K562 (cell line): ENCODE measurements at regions not wholly inside any gene's neighbourhood (a gene's known extent, or its start where the extent isn't known, plus 50 kb on each side); places are given as distances from the start of the nearest gene placed in this dataset.

Experiments used
- ATAC-seq: fragments of 200-7000 bp; cut with Tn5 transposase; 3 replicates; pipeline ENCODE4 v1.9.1; 2020; ENCODE audit warnings: moderate library complexity
- BruUV-seq: library from RNA; stranded (reverse); fragments of 400-500 nt; replicated peaks from 2 replicates; lab custom pipeline; 2021; lab: Mats Ljungman, UMichigan
- CTCF ChIA-PET: fragments of 300-600 bp; formaldehyde crosslinking; extraction: SDS; loops from one replicate; lab custom pipeline; 2021; ENCODE audit warnings: low intra/inter-chr PET ratio; lab: Yijun Ruan, JAX
- POLR2A ChIA-PET: fragments of 300-600, 350-650 bp; sonication (Branson Sonifier 250); formaldehyde crosslinking; extraction: SDS; loops from one replicate; lab custom pipeline; 2021; ENCODE audit warnings: antibody characterized with exemption, inconsistent platforms; lab: Yijun Ruan, JAX
- DNase-seq, 4 experiments: peaks; one replicate each; pipeline versions ENCODE4 v3.0.0 to v3.0.0-alpha.2; 2011 to 2018; ENCODE audit warnings: low spot score in 3 of 4, mixed read lengths in 3 of 4; ENCODE audit errors: extremely low read depth in 1 of 4
- FAIRE-seq: peaks from 2 replicates; lab custom pipeline; 2011; peaks lifted over from hg19 to GRCh38; lab: Jason Lieb, UNC
- H2AFZ ChIP-seq: 2 replicates; pipeline ENCODE4 v1.6.0; 2011; ENCODE audit warnings: low read depth, low read length, control low read depth, inconsistent platforms
- H3K27ac ChIP-seq: fragments of 200-600 bp; 3 replicates; pipeline ENCODE4 v1.8.0; 2011; ENCODE audit warnings: low read depth, mild to moderate bottlenecking, control low read depth, inconsistent platforms, low read length, moderate library complexity, mixed read lengths; ENCODE audit errors: extremely low read depth
- H3K27me3 ChIP-seq, 2 experiments: fragments of 300-600 bp in 1 of 2; 2 replicates in 1 of 2; 3 replicates in 1 of 2; pipeline versions ENCODE4 v1.6.0 to v1.8.0; 2011; ENCODE audit warnings: inconsistent platforms in 2 of 2, low read length in 2 of 2, mild to moderate bottlenecking in 1 of 2, mixed read lengths in 1 of 2, moderate library complexity in 1 of 2; ENCODE audit not compliant: control insufficient read depth in 2 of 2, insufficient read depth in 2 of 2
- H3K36me3 ChIP-seq: fragments of 300-600 bp; 3 replicates; pipeline ENCODE4 v1.8.0; 2011; ENCODE audit warnings: mild to moderate bottlenecking, low read length, inconsistent platforms; ENCODE audit not compliant: control insufficient read depth, insufficient read depth
- H3K4me1 ChIP-seq, 2 experiments: fragments of 200-600 bp in 1 of 2; replicated peaks in 1 of 2; 2 replicates in 1 of 2; 3 replicates in 1 of 2; pipeline versions ENCODE4 v1.5.1 to v1.8.0; 2011; ENCODE audit warnings: inconsistent platforms in 2 of 2, low read length in 2 of 2, mild to moderate bottlenecking in 1 of 2, mixed read lengths in 1 of 2, moderate library complexity in 1 of 2; ENCODE audit not compliant: control insufficient read depth in 2 of 2, insufficient read depth in 2 of 2
- H3K4me2 ChIP-seq: 2 replicates; pipeline ENCODE4 v1.6.1; 2011; ENCODE audit warnings: low read length, control low read depth, inconsistent platforms, mixed read lengths; ENCODE audit not compliant: insufficient read depth
- H3K4me3 ChIP-seq: fragments of 200-600 bp; sonication (generic), shearing (Covaris generic); 2 replicates; pipeline ENCODE4 v1.5.1; 2016; ENCODE audit warnings: control low read depth, inconsistent platforms
- H3K79me2 ChIP-seq: fragments of 200-600 bp; 3 replicates; pipeline ENCODE4 v1.8.0; 2011; ENCODE audit warnings: low read length, inconsistent platforms; ENCODE audit not compliant: control insufficient read depth, insufficient read depth
- H3K9ac ChIP-seq, 2 experiments: 2 replicates each; pipeline versions ENCODE4 v1.6.0 to v1.6.1; 2011; ENCODE audit warnings: low read depth in 2 of 2, low read length in 2 of 2, control low read depth in 1 of 2, inconsistent platforms in 1 of 2, mild to moderate bottlenecking in 1 of 2, mixed read lengths in 1 of 2; ENCODE audit not compliant: insufficient read depth in 1 of 2
- H3K9me1 ChIP-seq: one replicate; pipeline ENCODE4 v1.6.0; 2011; ENCODE audit warnings: inconsistent platforms, mild to moderate bottlenecking, low read length, moderate library complexity; ENCODE audit not compliant: control insufficient read depth, insufficient read depth
- H3K9me3 ChIP-seq: replicated peaks from 2 replicates; pipeline ENCODE4 v1.5.1; 2011; ENCODE audit warnings: low read depth, low read length, inconsistent platforms; ENCODE audit not compliant: control insufficient read depth, insufficient read depth
- H4K20me1 ChIP-seq: replicated peaks from 2 replicates; pipeline ENCODE4 v1.6.1; 2011; ENCODE audit warnings: low read length, inconsistent platforms, mixed read lengths; ENCODE audit not compliant: control insufficient read depth, insufficient read depth
- ADNP ChIP-seq: fragments of 200-800 bp; sonication (Bioruptor generic); IDR thresholded peaks from 2 replicates; pipeline ENCODE4 v1.6.1; 2016; ENCODE audit warnings: missing genetic modification characterization, missing compliant biosample characterization
- CBX3 ChIP-seq, 2 experiments: IDR thresholded peaks; 1 replicate in 1 of 2; 2 replicates in 1 of 2; pipeline ENCODE4 v1.6.1; 2012; ENCODE audit warnings: inconsistent platforms in 2 of 2, low read length in 2 of 2, borderline replicate concordance in 1 of 2, control low read depth in 1 of 2
- ELF2 ChIP-seq: fragments of 250-450 bp; sonication (Bioruptor Pico); IDR thresholded peaks from 2 replicates; pipeline ENCODE4 v1.5.0; 2021; ENCODE audit warnings: mild to moderate bottlenecking
- HIVEP1 ChIP-seq: fragments of 250-450 bp; sonication (Bioruptor Pico); IDR thresholded peaks from 2 replicates; pipeline ENCODE4 v1.4.0; 2020; ENCODE audit warnings: mild to moderate bottlenecking
- HMG20B ChIP-seq: fragments of 250-450 bp; sonication (Bioruptor Pico); IDR thresholded peaks from 2 replicates; pipeline ENCODE4 v1.5.0; 2021; ENCODE audit warnings: mild to moderate bottlenecking
- HMGN3 ChIP-seq: IDR thresholded peaks from 2 replicates; pipeline ENCODE4 v1.6.1; 2011; ENCODE audit warnings: borderline replicate concordance, low read depth, mild to moderate bottlenecking, mixed read lengths, low read length; ENCODE audit not compliant: insufficient read length; ENCODE audit errors: extremely low read depth
- POLR3A ChIP-seq: IDR thresholded peaks from 2 replicates; pipeline ENCODE4 v1.6.1; 2011; ENCODE audit warnings: borderline replicate concordance, mild to moderate bottlenecking, moderate library complexity; ENCODE audit not compliant: insufficient read length, insufficient read depth; ENCODE audit errors: extremely low read depth
- POU5F1 ChIP-seq: fragments of 150-350 bp; IDR thresholded peaks from 2 replicates; pipeline ENCODE4 v1.6.1; 2014; ENCODE audit warnings: borderline replicate concordance, low read length, low read depth, mild to moderate bottlenecking; ENCODE audit not compliant: partially characterized antibody
- SNRNP70 ChIP-seq: fragments of 200-400 bp; formaldehyde crosslinking; optimal IDR thresholded peaks from 2 replicates; pipeline ENCODE3; 2017; ENCODE audit warnings: low read depth, low read length
- SREBF1 ChIP-seq: fragments of 150-350 bp; IDR thresholded peaks from 2 replicates; pipeline ENCODE4 v1.6.1; 2014; ENCODE audit warnings: antibody characterized with exemption, low read depth, low read length, borderline replicate concordance
- THAP7 ChIP-seq: fragments of 250-450 bp; sonication (Bioruptor Pico); IDR thresholded peaks from 2 replicates; pipeline ENCODE4 v1.5.0; 2021
- U2AF1 ChIP-seq: fragments of 200-400 bp; formaldehyde crosslinking; optimal IDR thresholded peaks from 2 replicates; pipeline ENCODE3; 2017; ENCODE audit warnings: mild to moderate bottlenecking, low read depth, low read length, moderate library complexity
- ZBTB43 ChIP-seq: sonication (generic); formaldehyde crosslinking; IDR thresholded peaks from 2 replicates; pipeline ENCODE4 v1.8.0; 2023; ENCODE audit warnings: mild to moderate bottlenecking, missing genetic modification reagents
- ZNF121 ChIP-seq: sonication (generic); formaldehyde crosslinking; conservative IDR thresholded peaks from 2 replicates; pipeline ENCODE4 v1.8.0; 2022; ENCODE audit warnings: missing genetic modification reagents
- ZNF239 ChIP-seq: fragments of 250-450 bp; sonication (Bioruptor Pico); IDR thresholded peaks from 2 replicates; pipeline ENCODE4 v1.4.0; 2020; ENCODE audit warnings: mild to moderate bottlenecking
- ZNF311 ChIP-seq: fragments of 250-450 bp; sonication (Bioruptor Pico); IDR thresholded peaks from 2 replicates; pipeline ENCODE4 v1.4.0; 2020; ENCODE audit warnings: mild to moderate bottlenecking, moderate library complexity
- ZNF384 ChIP-seq: IDR thresholded peaks from 2 replicates; pipeline ENCODE4 v1.6.1; 2012; ENCODE audit warnings: low read depth, low read length, improper control_type of control experiment
- ZNF644 ChIP-seq: fragments of 200-800 bp; sonication (Bioruptor generic); IDR thresholded peaks from 2 replicates; pipeline ENCODE4 v1.6.1; 2016; ENCODE audit warnings: low read depth, missing genetic modification characterization, missing compliant biosample characterization
- ZNF79 ChIP-seq: fragments of 250-450 bp; sonication (Bioruptor Pico); IDR thresholded peaks from 2 replicates; pipeline ENCODE4 v1.4.0; 2020; ENCODE audit warnings: low read depth, mild to moderate bottlenecking, moderate library complexity
- ZSCAN29 ChIP-seq: fragments of 450-650 bp; IDR thresholded peaks from 2 replicates; pipeline ENCODE4 v1.6.1; 2017
- WGBS: fragments of 100-300 bp; shearing (Covaris generic); methylation state at CpG from one replicate; pipeline ENCODE4 v1.1.6; 2016; ENCODE audit warnings: low coverage, mixed read lengths; ENCODE audit not compliant: insufficient coverage; ENCODE audit errors: missing lambda C conversion rate; 5-methylcytosine and 5-hydroxymethylcytosine counted together
- in situ Hi-C: fragments of 300-500 bp; cut with MboI; formaldehyde crosslinking; loops from 4 replicates; pipeline ENCODE4 v1.15.0; 2018; ENCODE audit warnings: inconsistent platforms, mixed read lengths
- intact Hi-C: fragments of 100-400 bp; cut with micrococcal nuclease; formaldehyde crosslinking; loops from 2 replicates; pipeline ENCODE4 v1.14.2; 2022

GRCh38 chr3:148585671-148586379 lies 111.9 kb upstream of the AGTR1 start:
- ATAC-seq = no peak

More at GRCh38 chr3:148585671-148586379, 111.9 kb upstream of the AGTR1 start:
- Histone ChIP-seq H3K4me2 (no peak overlapping the region), H3K79me2 (no peaks in the 10 kb centered on the region), H3K9me1 (no peaks in the 10 kb centered on the region), H2AFZ (no peak overlapping the region), H3K27ac (no peak overlapping the region), H3K9me3 (no peaks in the 10 kb centered on the region), H4K20me1 (no peaks in the 10 kb centered on the region), H3K4me3 (no peak overlapping the region), H3K27me3 (no peaks in the 10 kb centered on the region), H3K4me1 (no peaks in the 10 kb centered on the region), H3K9ac (no peak overlapping the region), H3K36me3 (no peaks in the 10 kb centered on the region)
- FAIRE-seq (no peak), DNase-seq (no peak)
- BruUV-seq = no TSS peak
- CTCF ChIA-PET = no interaction called here
- WGBS = 0% methylated on average over 5 of the region's 5 CpGs
- TF ChIP-seq ZNF79 (CRISPR knock-in tag) (no peak), ZNF644 (tag) (no peak), HIVEP1 (CRISPR knock-in tag) (no peak), THAP7 (CRISPR knock-in tag) (no peak), POU5F1 (no peak), CBX3 (IDR thresholded peaks at IDR 0.05; ENCODE audit: borderline replicate concordance in 1 of 2, low read length in 2 of 2) (no peak), ADNP (tag) (no peak), POLR3A (no peak), ZNF239 (CRISPR knock-in tag) (no peak), ZNF311 (CRISPR knock-in tag) (no peak), ZNF384 (no peak), ZNF121 (CRISPR knock-in tag) (no peak), ZBTB43 (CRISPR knock-in tag) (no peak), ELF2 (CRISPR knock-in tag) (no peak), U2AF1 (no peak), SNRNP70 (no peak), SREBF1 (no peak), HMGN3 (no peak), HMG20B (CRISPR knock-in tag) (no peak), ZSCAN29 (no peak)
- intact Hi-C loops (no loop called here), in situ Hi-C loops (no loop called here)
- POLR2A ChIA-PET = no interaction called here
